Right lobe of liver (tissue), 6 donors: ENCODE measurements at regions not wholly inside any gene's neighbourhood (a gene's known extent, or its start where the extent isn't known, plus 50 kb on each side); places are given as distances from the start of the nearest gene placed in this dataset.

Experiments
- ATAC-seq, 4 donors: fragments of 200-7000 bp; cut with Tn5 transposase; one replicate each; pipeline ENCODE4 v1.9.1; 2020; ENCODE audit warnings: mild to moderate bottlenecking in 4 of 4, moderate library complexity in 4 of 4
- DNase-seq, 3 donors: peaks; one replicate each; pipeline ENCODE4 v3.0.0-alpha.2; 2020
- H3K27ac ChIP-seq, 3 donors: fragments of 200-600 bp; one replicate each; pipeline ENCODE4 v1.8.0; 2022
- H3K27me3 ChIP-seq, 2 donors: fragments of 200-600 bp; one replicate each; pipeline ENCODE4 v1.8.0; 2022
- H3K36me3 ChIP-seq, 4 donors: fragments of 200-600 bp; sonication (generic) in 1 of 4; one replicate each; pipeline versions ENCODE4 v1.5.1 to v1.8.0; 2017 to 2022; ENCODE audit warnings: control low read depth in 1 of 4
- H3K4me1 ChIP-seq, 4 donors: fragments of 200-600 bp; sonication (generic) in 1 of 4; one replicate each; pipeline versions ENCODE4 v1.5.1 to v1.8.0; 2017 to 2022; ENCODE audit warnings: control low read depth in 1 of 4
- H3K4me3 ChIP-seq, 3 donors: fragments of 200-600 bp; one replicate each; pipeline ENCODE4 v1.8.0; 2022
- H3K9me3 ChIP-seq, 4 donors: fragments of 200-600 bp; sonication (generic) in 1 of 4; one replicate each; pipeline versions ENCODE4 v1.5.1 to v1.8.0; 2017 to 2022; ENCODE audit warnings: control low read depth in 1 of 4
- POLR2A ChIP-seq: fragments of 450-650 bp; IDR thresholded peaks from one replicate; pipeline ENCODE4 v1.6.1; 2017; ENCODE audit warnings: antibody characterized with exemption, mild to moderate bottlenecking
- WGBS: methylation state at CpG from one replicate; pipeline ENCODE4 v1.1.6; 2018; ENCODE audit warnings: low coverage, low lambda C conversion rate; ENCODE audit not compliant: insufficient coverage; ENCODE audit errors: missing lambda C conversion rate; 5-methylcytosine and 5-hydroxymethylcytosine counted together
- intact Hi-C, 2 donors: fragments of 100-400 bp; cut with DNase I; formaldehyde crosslinking; loops; one replicate each; pipeline versions ENCODE4 v1.11.2 to v1.14.1; 2022
- TF ChIP-seq, protein P1 (sequence below), 4 donors: fragments of 200-600 bp in 3 of 4; fragments of 450-650 bp in 1 of 4; IDR thresholded peaks; one replicate each; pipeline versions ENCODE4 v1.5.1 to v1.8.0; 2016 to 2022; ENCODE audit warnings: antibody characterized with exemption in 4 of 4, mild to moderate bottlenecking in 2 of 4
- donor health status: DM: no; HTN: yes; CAD: no.
- donor health status: DM: no; HTN: no; CAD: no.
- donor health status: DM: no; HTN: no; CAD: no.
- donor health status: DM: no; HTN: yes; CAD: no.
- donor health status: DM: no; HTN: yes; CAD: no.

DNA sequence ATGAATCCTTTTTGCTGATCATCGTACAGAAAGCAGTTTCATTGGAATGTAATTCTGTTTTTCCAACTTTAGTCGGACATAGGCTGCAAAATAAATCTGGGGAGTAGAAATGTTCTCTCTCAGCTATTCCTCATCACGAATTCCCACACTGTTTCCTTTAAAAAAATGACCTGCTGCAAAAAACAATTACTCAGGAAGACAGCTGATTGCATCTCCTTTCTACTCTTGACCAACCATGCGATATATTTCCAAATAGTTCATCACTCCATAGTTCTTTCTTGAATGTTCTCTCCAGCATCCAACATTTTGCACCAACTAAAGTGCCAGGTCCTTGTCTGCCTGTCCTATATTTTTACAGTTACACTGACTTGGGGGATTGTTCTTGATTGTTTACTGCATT, 96.4 kb downstream of the S1PR1 start:
- H3K9me3 ChIP-seq = no peaks in the 10 kb centered on the region
- DNase-seq = no peak
- TF ChIP-seq, protein P1, sequence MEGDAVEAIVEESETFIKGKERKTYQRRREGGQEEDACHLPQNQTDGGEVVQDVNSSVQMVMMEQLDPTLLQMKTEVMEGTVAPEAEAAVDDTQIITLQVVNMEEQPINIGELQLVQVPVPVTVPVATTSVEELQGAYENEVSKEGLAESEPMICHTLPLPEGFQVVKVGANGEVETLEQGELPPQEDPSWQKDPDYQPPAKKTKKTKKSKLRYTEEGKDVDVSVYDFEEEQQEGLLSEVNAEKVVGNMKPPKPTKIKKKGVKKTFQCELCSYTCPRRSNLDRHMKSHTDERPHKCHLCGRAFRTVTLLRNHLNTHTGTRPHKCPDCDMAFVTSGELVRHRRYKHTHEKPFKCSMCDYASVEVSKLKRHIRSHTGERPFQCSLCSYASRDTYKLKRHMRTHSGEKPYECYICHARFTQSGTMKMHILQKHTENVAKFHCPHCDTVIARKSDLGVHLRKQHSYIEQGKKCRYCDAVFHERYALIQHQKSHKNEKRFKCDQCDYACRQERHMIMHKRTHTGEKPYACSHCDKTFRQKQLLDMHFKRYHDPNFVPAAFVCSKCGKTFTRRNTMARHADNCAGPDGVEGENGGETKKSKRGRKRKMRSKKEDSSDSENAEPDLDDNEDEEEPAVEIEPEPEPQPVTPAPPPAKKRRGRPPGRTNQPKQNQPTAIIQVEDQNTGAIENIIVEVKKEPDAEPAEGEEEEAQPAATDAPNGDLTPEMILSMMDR (IDR thresholded peaks at IDR 0.05) = no peak
- no peak for TF ChIP-seq POLR2A
- intact Hi-C loops = no loop called here
- H3K27ac ChIP-seq = no peak overlapping the region
- H3K36me3 ChIP-seq = no peaks in the 10 kb centered on the region
- 66% methylated on average over 4 of the region's 4 CpGs for WGBS
- no peak for ATAC-seq
- no peak overlapping the region for H3K4me3 ChIP-seq
- H3K27me3 ChIP-seq = no peaks in the 10 kb centered on the region
- H3K4me1 ChIP-seq = no peaks in the 10 kb centered on the region

DNA sequence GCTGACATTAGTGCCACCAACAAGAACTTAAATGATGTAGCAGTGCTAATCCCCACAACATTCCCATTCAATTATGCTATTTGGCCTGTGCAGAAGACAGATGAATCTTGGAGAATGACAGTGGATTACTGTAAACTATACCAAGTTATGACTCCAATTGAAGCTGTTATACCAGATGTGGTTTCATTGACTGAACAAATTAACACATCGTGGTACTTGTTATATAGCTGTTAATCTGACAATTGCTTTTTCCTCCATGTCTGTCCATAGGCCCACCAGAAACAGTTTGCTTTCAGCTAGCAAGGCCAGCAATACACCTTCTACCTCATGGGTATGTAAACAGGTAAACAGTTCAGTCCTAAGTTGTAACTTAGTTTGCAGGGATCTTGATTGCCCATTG, 101.1 kb downstream of the S1PR1 start:
- no peaks in the 10 kb centered on the region for H3K9me3 ChIP-seq
- no peak overlapping the region for H3K27ac ChIP-seq
- no peak overlapping the region for H3K4me3 ChIP-seq
- ATAC-seq (no peak), DNase-seq (no peak)
- H3K36me3 ChIP-seq = no peaks in the 10 kb centered on the region
- no peaks in the 10 kb centered on the region for H3K27me3 ChIP-seq
- no peaks in the 10 kb centered on the region for H3K4me1 ChIP-seq
- TF ChIP-seq POLR2A = no peak
- TF ChIP-seq, protein P1 (IDR thresholded peaks at IDR 0.05) = no peak
- 86% methylated on average over 1 of the region's 1 CpG for WGBS
- intact Hi-C loops = no loop called here

DNA sequence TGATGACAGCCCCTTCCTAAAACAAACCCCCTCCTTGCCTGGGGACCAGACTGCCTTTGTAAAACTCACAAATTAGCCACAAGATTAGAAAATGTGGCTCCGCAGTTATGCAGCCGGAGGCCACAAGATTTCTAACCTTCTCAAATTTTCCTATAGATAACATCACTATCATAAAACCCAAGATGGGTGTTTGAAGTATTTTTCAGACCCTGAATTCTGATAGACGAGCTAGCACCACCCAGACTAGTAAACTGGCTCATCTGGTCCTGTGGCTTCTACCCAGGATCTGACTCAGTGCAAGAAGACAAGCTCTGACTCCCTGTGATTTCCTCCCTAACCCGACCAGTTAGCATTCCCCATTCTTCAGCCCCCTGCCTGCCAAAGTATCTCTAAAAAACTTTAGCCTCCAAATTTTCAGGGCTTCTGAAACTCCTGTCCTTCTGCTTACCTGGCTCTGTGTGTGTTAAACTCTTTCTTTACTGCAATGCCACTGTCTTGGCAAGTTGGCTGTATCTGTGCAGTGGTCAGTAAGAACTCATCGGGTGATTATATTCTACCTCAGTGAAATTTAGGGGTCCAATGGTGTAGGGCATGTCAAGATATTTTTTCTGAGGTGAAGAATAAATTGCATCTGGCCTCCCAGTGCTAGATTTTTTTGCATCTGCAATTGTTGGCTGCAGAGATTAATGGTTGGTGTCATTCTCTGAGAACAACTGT, 102.1 kb downstream of the S1PR1 start:
- Histone ChIP-seq H3K27ac (no peak overlapping the region), H3K9me3 (no peaks in the 10 kb centered on the region), H3K27me3 (no peaks in the 10 kb centered on the region), H3K36me3 (no peaks in the 10 kb centered on the region), H3K4me1 (no peaks in the 10 kb centered on the region), H3K4me3 (no peak overlapping the region)
- intact Hi-C loops = no loop called here
- TF ChIP-seq, protein P1 (IDR thresholded peaks at IDR 0.05) = no peak
- TF ChIP-seq POLR2A = no peak
- no peak for ATAC-seq
- no peak for DNase-seq
- 71% methylated on average over 5 of the region's 5 CpGs for WGBS

GRCh38 chr1:101344745-101345144, 107.9 kb downstream of the S1PR1 start:
- no peak for DNase-seq
- no peaks in the 10 kb centered on the region for H3K4me1 ChIP-seq

More at GRCh38 chr1:101344745-101345144, 107.9 kb downstream of the S1PR1 start:
- Histone ChIP-seq H3K27ac (no peak overlapping the region), H3K27me3 (no peaks in the 10 kb centered on the region), H3K9me3 (no peaks in the 10 kb centered on the region), H3K36me3 (no peaks in the 10 kb centered on the region), H3K4me3 (no peak overlapping the region)
- intact Hi-C loops = no loop called here
- ATAC-seq = no peak
- TF ChIP-seq, protein P1 (IDR thresholded peaks at IDR 0.05) = no peak
- no peak for TF ChIP-seq POLR2A
- WGBS = 51% methylated on average over 4 of the region's 4 CpGs
